NB4 (cell line): ENCODE measurements at regions not wholly inside any gene's neighbourhood (a gene's known extent, or its start where the extent isn't known, plus 50 kb on each side); places are given as distances from the start of the nearest gene placed in this dataset.

Experiments used
- DNase-seq: peaks from one replicate; pipeline ENCODE4 v3.0.0; 2010; ENCODE audit warnings: low read depth
- H3K4me3 ChIP-seq: one replicate; pipeline ENCODE4 v1.5.1; 2011; ENCODE audit warnings: mild to moderate bottlenecking, low read depth, low read length, moderate library complexity
- MAX ChIP-seq: IDR thresholded peaks from 2 replicates; pipeline ENCODE4 v1.6.1; 2011; ENCODE audit warnings: low read depth, low read length
- MYC ChIP-seq: IDR thresholded peaks from 2 replicates; pipeline ENCODE4 v1.6.1; 2011; ENCODE audit warnings: low read depth, low read length
- POLR2A ChIP-seq: IDR thresholded peaks from 2 replicates; pipeline ENCODE4 v1.6.1; 2011; ENCODE audit warnings: mild to moderate bottlenecking; ENCODE audit not compliant: insufficient read length; ENCODE audit errors: extremely low read depth
- TF ChIP-seq, protein P1 (sequence below): IDR thresholded peaks from one replicate; pipeline ENCODE4 v1.5.1; 2012; ENCODE audit warnings: low read depth, low read length

DNA sequence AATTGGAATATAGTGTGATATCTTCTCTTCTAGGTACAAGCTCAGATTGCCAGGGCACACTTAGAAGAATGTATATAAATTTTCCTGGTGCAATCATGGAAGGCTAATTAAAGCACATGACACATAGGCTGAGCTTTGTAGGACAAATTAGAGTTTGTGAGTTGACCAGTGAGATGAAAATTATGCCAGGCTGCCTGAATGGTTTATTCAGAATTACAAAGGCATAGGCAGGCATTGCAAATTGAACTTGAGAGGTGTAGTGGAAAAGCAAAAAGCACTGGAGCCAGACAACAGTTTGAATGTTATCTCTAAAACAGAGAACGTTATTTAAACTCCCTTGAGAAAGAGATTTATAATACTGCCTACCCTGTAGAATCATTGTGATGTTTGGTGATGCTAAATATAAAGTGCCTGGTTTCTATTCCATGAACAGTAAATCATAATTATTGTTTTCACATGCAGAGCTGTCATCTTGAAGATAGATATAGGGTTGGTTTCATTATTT lies 712.1 kb downstream of the TBC1D32 start:
- no peak overlapping the region for H3K4me3 ChIP-seq
- no peak for DNase-seq
- TF ChIP-seq, protein P1, sequence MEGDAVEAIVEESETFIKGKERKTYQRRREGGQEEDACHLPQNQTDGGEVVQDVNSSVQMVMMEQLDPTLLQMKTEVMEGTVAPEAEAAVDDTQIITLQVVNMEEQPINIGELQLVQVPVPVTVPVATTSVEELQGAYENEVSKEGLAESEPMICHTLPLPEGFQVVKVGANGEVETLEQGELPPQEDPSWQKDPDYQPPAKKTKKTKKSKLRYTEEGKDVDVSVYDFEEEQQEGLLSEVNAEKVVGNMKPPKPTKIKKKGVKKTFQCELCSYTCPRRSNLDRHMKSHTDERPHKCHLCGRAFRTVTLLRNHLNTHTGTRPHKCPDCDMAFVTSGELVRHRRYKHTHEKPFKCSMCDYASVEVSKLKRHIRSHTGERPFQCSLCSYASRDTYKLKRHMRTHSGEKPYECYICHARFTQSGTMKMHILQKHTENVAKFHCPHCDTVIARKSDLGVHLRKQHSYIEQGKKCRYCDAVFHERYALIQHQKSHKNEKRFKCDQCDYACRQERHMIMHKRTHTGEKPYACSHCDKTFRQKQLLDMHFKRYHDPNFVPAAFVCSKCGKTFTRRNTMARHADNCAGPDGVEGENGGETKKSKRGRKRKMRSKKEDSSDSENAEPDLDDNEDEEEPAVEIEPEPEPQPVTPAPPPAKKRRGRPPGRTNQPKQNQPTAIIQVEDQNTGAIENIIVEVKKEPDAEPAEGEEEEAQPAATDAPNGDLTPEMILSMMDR, result no peak
- no peak for TF ChIP-seq MYC
- no peak for TF ChIP-seq MAX
- TF ChIP-seq POLR2A, result no peak

DNA sequence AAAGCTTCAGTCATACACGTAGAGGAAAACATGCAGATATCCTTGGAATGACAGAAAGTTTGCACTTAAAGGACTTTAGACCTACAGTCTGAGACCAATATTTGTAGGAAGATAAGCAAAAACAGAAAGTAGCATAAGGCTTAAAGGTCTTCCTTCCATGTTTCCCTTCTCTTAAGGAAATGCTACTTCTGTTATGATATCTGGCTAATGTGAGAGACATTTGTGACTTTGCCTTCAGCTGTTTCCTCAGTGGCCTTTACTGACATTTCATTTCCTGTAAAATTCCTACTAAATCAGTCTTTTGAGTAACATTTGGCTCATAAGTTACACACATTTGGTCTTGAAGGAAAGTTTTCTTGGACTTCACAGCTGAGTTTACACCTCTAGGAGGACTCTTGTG lies 713.4 kb downstream of the TBC1D32 start:
- H3K4me3 ChIP-seq, result no peak overlapping the region
- TF ChIP-seq POLR2A (no peak), MAX (no peak), MYC (no peak)
- TF ChIP-seq, protein P1, result no peak
- DNase-seq, result no peak

GRCh38 chr6:120615238-120615637 lies 719.0 kb downstream of the TBC1D32 start:
- H3K4me3 ChIP-seq, result no peak overlapping the region
- TF ChIP-seq, protein P1, result no peak
- TF ChIP-seq MYC (no peak), POLR2A (no peak), MAX (no peak)
- DNase-seq, result no peak

- no peak for TF ChIP-seq POLR2A
- no peak for TF ChIP-seq MYC
- TF ChIP-seq, protein P1, result no peak
- TF ChIP-seq MAX, result no peak
- no peak for DNase-seq
- no peak overlapping the region for H3K4me3 ChIP-seq
These were observed 719.6 kb downstream of the TBC1D32 start for GRCh38 chr6:120614723-120615122.

GRCh38 chr6:120608826-120609225 lies 725.5 kb downstream of the TBC1D32 start:
- no peak overlapping the region for H3K4me3 ChIP-seq
- no peak for TF ChIP-seq MYC
- TF ChIP-seq, protein P1, result no peak
- TF ChIP-seq MAX, result no peak
- no peak for TF ChIP-seq POLR2A
- DNase-seq, result no peak

DNA sequence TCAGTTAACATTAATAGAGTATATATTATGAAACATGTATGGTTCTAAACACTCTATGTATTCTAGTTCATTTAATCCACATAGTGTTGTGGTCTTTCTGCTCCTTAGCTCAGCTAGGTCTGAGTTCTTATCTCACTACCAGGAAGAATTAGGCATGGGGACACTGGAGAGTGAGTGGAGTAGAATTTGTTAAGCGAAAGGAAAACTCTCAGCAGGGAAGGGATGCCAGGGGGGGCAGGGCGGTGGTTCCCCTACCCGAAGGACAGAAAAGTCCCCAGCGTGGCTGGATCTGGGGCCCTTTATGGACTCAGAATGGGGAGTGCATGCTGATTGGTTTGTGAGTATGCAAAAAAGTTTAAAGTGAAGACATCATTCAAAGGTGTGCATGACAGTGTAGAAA lies 727.5 kb downstream of the TBC1D32 start:
- DNase-seq, result no peak
- TF ChIP-seq, protein P1, result no peak
- TF ChIP-seq POLR2A, result no peak
- TF ChIP-seq MAX, result no peak
- TF ChIP-seq MYC, result no peak

More for the DNA sequence above, 727.5 kb downstream of the TBC1D32 start:
- H3K4me3 ChIP-seq, result no peak overlapping the region
